Mononuclear cell (primary cell): ENCODE measurements at regions not wholly inside any gene's neighbourhood (a gene's known extent, or its start where the extent isn't known, plus 50 kb on each side); places are given as distances from the start of the nearest gene placed in this dataset.

ENCODE experiments used
- H3K27me3 ChIP-seq: 2 replicates; pipeline ENCODE4 v1.6.0; 2011; ENCODE audit warnings: low read length, control low read depth; ENCODE audit not compliant: insufficient read depth
- H3K4me1 ChIP-seq: 2 replicates; pipeline ENCODE4 v1.5.1; 2011; ENCODE audit warnings: mild to moderate bottlenecking, low read length, control low read depth; ENCODE audit not compliant: insufficient read depth
- H3K4me3 ChIP-seq: 2 replicates; pipeline ENCODE4 v1.5.1; 2011; ENCODE audit warnings: mild to moderate bottlenecking, low read length, moderate library complexity
- H3K9me3 ChIP-seq: 2 replicates; pipeline ENCODE4 v1.5.1; 2011; ENCODE audit warnings: low read depth, mild to moderate bottlenecking, control low read depth, low read length

DNA sequence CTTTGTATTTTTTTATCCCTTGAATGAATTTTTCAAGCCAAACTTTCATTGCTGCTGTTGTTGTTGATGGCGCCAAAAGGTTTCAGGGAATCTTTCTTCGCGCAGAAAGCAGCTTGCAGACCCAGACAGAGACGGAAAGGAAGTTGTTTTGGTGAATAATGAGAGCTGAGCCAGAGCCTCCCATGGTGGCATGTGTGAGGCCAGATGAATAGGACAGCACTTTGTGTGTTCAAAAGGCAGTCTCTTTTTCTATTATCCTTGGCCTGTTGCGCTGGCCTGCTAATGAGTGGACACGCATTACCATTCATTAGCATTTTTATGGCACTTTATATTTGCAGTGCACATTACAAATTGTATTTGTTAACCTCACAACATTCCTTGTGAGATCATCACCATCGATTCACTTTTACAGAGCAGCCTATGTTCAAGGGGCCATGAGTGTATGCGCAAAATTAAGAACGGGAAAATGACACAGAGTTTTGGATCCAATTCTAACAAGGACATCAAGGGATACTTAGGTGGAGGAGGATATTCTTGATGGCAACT lies 754.7 kb downstream of the BCL11A start:
- no peaks in the 10 kb centered on the region for H3K4me1 ChIP-seq
- H3K9me3 ChIP-seq = no peaks in the 10 kb centered on the region
- H3K27me3 ChIP-seq = no peaks in the 10 kb centered on the region
- no peak overlapping the region for H3K4me3 ChIP-seq

DNA sequence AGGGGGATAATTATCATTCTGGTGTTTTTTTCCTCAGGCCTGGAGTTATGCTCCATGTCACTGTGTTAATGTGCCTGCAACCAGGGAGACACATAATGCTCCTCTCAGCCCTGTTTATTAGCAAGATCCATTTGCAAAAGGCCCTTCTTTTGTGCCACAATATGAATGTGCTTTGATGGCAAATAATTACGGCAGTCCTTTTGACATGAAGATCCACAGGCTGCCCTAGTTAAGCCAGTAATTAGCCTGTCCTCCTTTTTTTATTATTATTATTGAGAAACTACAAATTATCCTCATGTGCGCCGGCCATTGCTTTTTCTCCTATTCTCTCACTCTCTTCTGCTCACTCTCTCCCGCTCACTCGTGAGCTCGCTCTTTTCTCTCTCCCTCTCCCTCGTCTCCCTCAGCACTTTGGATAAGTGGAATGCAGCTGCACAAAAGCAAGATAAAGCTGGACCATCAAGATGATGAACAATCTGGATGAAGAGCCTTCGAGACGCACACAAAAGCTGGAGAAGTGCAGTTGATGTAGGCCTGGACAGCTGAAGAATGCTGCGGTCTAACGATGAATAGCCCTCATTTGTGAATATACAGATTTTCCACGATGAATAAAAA lies 762.3 kb downstream of the BCL11A start:
- H3K4me1 ChIP-seq = no peaks in the 10 kb centered on the region
- no peaks in the 10 kb centered on the region for H3K27me3 ChIP-seq
- no peak overlapping the region for H3K4me3 ChIP-seq
- no peaks in the 10 kb centered on the region for H3K9me3 ChIP-seq

- no peaks in the 10 kb centered on the region for H3K27me3 ChIP-seq
- H3K4me1 ChIP-seq = no peaks in the 10 kb centered on the region
- H3K4me3 ChIP-seq = no peak overlapping the region
- no peaks in the 10 kb centered on the region for H3K9me3 ChIP-seq
These were observed 763.1 kb downstream of the BCL11A start for GRCh38 chr2:59790186-59791003.

DNA sequence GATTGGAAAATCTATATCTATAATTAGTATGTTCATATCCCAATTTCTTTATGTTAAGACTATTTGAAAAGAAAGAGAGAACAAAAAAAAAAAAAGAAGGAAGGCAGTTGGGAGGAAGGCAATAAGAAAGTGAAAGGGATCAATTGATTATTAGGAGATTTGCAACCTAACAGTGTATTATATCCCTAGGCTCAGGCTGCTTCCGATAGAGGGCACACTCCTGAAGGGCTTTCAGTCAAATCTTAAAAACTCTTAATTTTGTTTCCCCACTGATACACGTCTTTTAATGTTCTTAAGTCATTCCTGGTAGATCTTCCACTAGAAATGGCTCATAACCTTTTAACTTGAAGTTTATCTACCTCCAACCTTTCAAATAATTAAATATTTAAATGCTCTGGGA lies 763.9 kb downstream of the BCL11A start:
- Histone ChIP-seq H3K9me3 (no peaks in the 10 kb centered on the region), H3K4me1 (no peaks in the 10 kb centered on the region), H3K27me3 (no peaks in the 10 kb centered on the region), H3K4me3 (no peak overlapping the region)

- no peak overlapping the region for H3K4me3 ChIP-seq
- H3K27me3 ChIP-seq = no peaks in the 10 kb centered on the region
- no peaks in the 10 kb centered on the region for H3K4me1 ChIP-seq
- no peaks in the 10 kb centered on the region for H3K9me3 ChIP-seq
These were observed 766.4 kb downstream of the BCL11A start for GRCh38 chr2:59787095-59787494.

DNA sequence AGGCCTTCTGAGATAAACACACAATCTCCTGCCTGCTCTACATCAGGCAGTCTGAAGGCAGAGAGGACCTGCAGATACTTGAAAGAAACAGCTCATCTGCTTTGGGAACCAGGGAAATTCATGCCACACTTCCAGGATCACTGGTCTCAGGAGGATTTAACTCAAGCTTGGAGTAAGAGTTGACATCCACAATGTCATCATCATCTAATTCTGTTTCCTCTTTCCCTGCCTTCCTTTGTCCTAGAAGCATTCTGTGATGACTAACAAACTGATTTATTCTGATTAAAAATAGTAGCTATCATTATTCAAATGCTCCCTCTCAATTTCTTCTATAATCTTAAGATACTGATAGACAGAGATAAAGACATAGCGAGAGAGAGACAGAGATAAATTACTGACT lies 766.8 kb downstream of the BCL11A start:
- no peaks in the 10 kb centered on the region for H3K4me1 ChIP-seq
- H3K4me3 ChIP-seq = no peak overlapping the region
- no peaks in the 10 kb centered on the region for H3K27me3 ChIP-seq
- no peaks in the 10 kb centered on the region for H3K9me3 ChIP-seq

DNA sequence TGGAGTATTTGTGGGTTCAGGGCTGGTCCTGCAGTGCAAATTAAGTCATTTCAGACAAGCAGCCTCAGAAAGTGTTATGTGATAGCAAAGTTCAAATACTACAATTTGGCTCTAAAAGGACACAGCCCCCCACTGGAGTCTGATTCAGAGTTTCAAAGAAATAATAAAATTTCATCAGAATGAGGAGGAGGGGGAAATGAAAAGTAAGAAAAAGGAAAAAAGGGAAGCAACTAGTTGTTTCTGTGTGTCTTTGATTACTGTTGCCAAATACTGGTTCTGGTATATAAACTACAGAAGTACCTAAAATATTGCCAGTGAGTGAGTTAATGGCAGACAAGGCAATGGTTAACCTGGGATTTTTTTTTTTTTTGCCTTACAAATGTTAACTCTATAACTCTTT lies 773.9 kb downstream of the BCL11A start:
- Histone ChIP-seq H3K4me1 (peaks cover 4% of the 10 kb centered on the region), H3K27me3 (no peaks in the 10 kb centered on the region), H3K9me3 (no peaks in the 10 kb centered on the region), H3K4me3 (no peak overlapping the region)

- H3K4me1 ChIP-seq = peaks cover 4% of the 10 kb centered on the region
- no peaks in the 10 kb centered on the region for H3K9me3 ChIP-seq
- H3K27me3 ChIP-seq = no peaks in the 10 kb centered on the region
- H3K4me3 ChIP-seq = no peak overlapping the region
These were observed 776.3 kb downstream of the BCL11A start for GRCh38 chr2:59777120-59777519.

DNA sequence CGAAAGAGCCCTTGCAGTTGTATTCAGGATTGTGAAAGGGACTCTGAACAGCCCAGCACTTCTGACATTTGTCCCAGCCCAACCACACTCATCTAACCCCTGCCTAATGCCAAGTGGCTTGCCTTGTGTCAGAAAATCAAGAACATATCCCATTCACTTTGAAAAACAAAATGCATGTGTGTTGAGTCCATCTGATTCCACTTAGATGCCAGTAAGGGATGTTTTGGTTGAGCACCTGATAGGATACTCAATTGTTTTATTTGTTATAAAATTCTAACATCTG lies 776.8 kb downstream of the BCL11A start:
- Histone ChIP-seq H3K9me3 (no peaks in the 10 kb centered on the region), H3K4me3 (no peak overlapping the region), H3K4me1 (peaks cover 4% of the 10 kb centered on the region), H3K27me3 (no peaks in the 10 kb centered on the region)

GRCh38 chr2:59774821-59775433 lies 778.5 kb downstream of the BCL11A start:
- peaks cover under 1% of the 10 kb centered on the region for H3K4me1 ChIP-seq
- H3K27me3 ChIP-seq = no peaks in the 10 kb centered on the region
- H3K4me3 ChIP-seq = no peak overlapping the region

DNA sequence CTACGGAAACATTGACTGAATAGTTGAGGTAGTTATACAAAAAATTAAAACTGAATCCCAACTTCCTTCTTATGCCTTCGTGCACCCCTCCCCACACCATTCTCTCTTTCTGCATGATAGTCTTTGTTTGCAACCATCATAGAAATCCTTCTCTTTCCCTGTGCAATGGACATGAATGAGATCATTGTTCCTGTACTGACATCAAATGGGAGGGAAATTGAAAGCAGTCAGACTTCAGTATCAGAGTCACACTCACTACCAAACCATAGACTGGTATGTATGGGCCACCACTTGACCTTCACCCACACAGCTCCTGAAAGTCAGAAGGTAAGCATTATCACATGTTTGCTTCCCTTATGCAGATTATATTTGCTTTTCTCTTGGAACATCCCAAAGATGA lies 782.8 kb downstream of the BCL11A start:
- H3K27me3 ChIP-seq = no peaks in the 10 kb centered on the region
- no peak overlapping the region for H3K4me3 ChIP-seq
- no peaks in the 10 kb centered on the region for H3K9me3 ChIP-seq
- H3K4me1 ChIP-seq = no peaks in the 10 kb centered on the region

More at GRCh38 chr2:59774821-59775433, 778.5 kb downstream of the BCL11A start:
- H3K9me3 ChIP-seq = no peaks in the 10 kb centered on the region

- H3K4me1 ChIP-seq = no peaks in the 10 kb centered on the region
- no peaks in the 10 kb centered on the region for H3K27me3 ChIP-seq
- no peak overlapping the region for H3K4me3 ChIP-seq
- no peaks in the 10 kb centered on the region for H3K9me3 ChIP-seq
These were observed 791.5 kb downstream of the BCL11A start for GRCh38 chr2:59761966-59762365.

DNA sequence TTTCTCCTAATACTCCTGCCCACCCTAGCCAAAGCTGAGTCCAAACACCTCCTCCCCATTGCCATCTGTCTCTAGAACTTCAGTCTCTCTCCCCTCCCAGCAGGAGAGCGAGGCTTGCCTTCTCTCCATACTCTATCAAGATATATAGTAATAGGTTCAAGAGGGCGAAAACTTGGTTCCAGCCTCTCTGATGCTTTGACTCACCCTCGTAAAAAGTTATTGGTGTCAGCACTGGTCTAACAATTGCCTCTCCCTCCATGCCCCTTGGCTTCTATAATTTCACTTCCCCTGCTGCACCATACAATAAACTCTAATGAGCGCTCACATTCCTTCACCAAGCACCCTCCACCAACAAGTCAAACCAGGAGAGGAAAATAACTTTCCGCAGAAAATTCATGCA lies 797.3 kb downstream of the BCL11A start:
- Histone ChIP-seq H3K4me1 (peaks cover 5% of the 10 kb centered on the region), H3K4me3 (no peak overlapping the region), H3K9me3 (no peaks in the 10 kb centered on the region), H3K27me3 (no peaks in the 10 kb centered on the region)

DNA sequence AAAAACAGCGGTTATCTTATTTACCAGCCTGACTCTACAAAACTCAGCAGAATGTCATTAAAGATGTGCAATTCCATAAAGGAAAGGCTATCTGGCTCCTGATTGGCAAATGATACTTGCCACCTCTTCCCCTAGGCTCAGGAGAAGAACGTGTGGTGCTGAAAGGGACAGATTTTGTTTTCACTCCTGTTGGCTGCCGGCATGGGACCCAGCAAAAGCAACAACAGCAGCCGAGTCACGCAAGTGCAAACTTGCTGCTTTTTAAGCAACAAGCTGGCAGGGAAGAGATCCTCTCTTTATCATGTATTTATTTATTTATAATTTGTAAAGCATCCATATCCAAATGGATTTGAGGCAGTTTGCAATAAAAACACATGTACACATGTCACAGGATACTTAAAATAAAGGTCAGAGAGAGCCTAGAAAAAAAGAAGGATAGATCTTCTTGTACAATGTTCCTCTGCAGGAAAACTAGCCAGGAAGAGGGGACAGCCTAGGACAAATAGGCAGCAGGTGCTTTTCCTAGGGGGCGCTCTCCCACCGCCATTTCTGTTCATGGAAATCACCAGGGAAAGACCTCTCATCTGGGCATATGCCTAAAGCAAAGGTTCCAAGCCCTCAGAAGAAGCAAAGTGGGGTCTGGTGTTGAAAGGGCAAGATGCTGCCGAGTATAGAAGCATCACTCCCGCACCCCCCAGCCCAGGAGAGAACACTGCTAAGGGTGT lies 799.3 kb downstream of the BCL11A start:
- no peaks in the 10 kb centered on the region for H3K27me3 ChIP-seq
- no peaks in the 10 kb centered on the region for H3K9me3 ChIP-seq
- peaks cover 5% of the 10 kb centered on the region for H3K4me1 ChIP-seq
- no peak overlapping the region for H3K4me3 ChIP-seq

DNA sequence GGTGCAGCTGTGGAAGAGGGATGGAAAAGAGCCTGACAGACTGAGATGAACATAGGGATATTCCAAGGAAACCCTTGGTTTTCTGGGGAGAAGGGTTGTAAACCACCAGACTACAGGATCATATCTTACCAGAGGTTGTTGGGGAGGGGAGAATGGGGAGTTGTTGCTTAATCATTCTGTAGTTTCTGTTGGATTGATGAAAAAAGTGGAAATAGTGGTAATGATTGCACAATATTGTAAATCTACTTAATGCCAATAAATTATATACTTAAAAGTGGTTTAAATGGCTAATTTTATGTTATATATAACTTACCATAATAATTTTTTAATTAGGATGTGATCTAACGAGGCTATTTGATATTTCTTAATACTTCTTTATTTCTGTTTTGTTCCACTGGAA lies 800.9 kb downstream of the BCL11A start:
- Histone ChIP-seq H3K4me1 (peaks cover 5% of the 10 kb centered on the region), H3K27me3 (no peaks in the 10 kb centered on the region), H3K4me3 (no peak overlapping the region), H3K9me3 (no peaks in the 10 kb centered on the region)
